H9 (cell line): ENCODE measurements at regions not wholly inside any gene's neighbourhood (a gene's known extent, or its start where the extent isn't known, plus 50 kb on each side); places are given as distances from the start of the nearest gene placed in this dataset.

Source experiments
- DNase-seq: peaks from one replicate; pipeline ENCODE4 v3.0.0-alpha.2; 2017
- H2AFZ ChIP-seq: one replicate; pipeline ENCODE4 v1.6.1; 2013; ENCODE audit warnings: mild to moderate bottlenecking, low read length, control low read depth, moderate library complexity
- H2AK5ac ChIP-seq: 2 replicates; pipeline ENCODE4 v1.6.1; 2013; ENCODE audit warnings: low read length, control low read depth, mixed read lengths; ENCODE audit not compliant: insufficient read length
- H2BK120ac ChIP-seq: one replicate; pipeline ENCODE4 v1.6.1; 2013; ENCODE audit warnings: low read depth, mild to moderate bottlenecking, low read length, control low read depth, inconsistent platforms; ENCODE audit not compliant: poor library complexity, severe bottlenecking
- H2BK12ac ChIP-seq: 2 replicates; pipeline ENCODE4 v1.6.1; 2013; ENCODE audit warnings: low read length, control low read depth, mixed read lengths, low read depth; ENCODE audit not compliant: insufficient read length
- H2BK15ac ChIP-seq: 2 replicates; pipeline ENCODE4 v1.6.1; 2013; ENCODE audit warnings: low read depth, low read length, control low read depth
- H2BK20ac ChIP-seq: one replicate; pipeline ENCODE4 v1.6.1; 2013; ENCODE audit warnings: low read depth, mild to moderate bottlenecking, low read length, control low read depth, inconsistent platforms; ENCODE audit not compliant: poor library complexity, severe bottlenecking
- H2BK5ac ChIP-seq: 2 replicates; pipeline ENCODE4 v1.6.1; 2013; ENCODE audit warnings: low read length, control low read depth, mixed read lengths; ENCODE audit not compliant: insufficient read length
- H3K14ac ChIP-seq: 2 replicates; pipeline ENCODE4 v1.6.1; 2013; ENCODE audit warnings: low read length, control low read depth; ENCODE audit not compliant: insufficient read depth
- H3K18ac ChIP-seq: 2 replicates; pipeline ENCODE4 v1.6.1; 2013; ENCODE audit warnings: low read depth, mild to moderate bottlenecking, mixed read lengths, low read length, control low read depth; ENCODE audit not compliant: insufficient read length
- H3K23ac ChIP-seq: 2 replicates; pipeline ENCODE4 v1.6.1; 2013; ENCODE audit warnings: low read length, control low read depth, mixed read lengths, low read depth; ENCODE audit not compliant: insufficient read length
- H3K23me2 ChIP-seq: 2 replicates; pipeline ENCODE4 v1.6.1; 2013; ENCODE audit warnings: low read depth, mild to moderate bottlenecking, mixed read lengths, low read length, control low read depth; ENCODE audit not compliant: insufficient read length, poor library complexity, severe bottlenecking
- H3K27ac ChIP-seq: 2 replicates; pipeline ENCODE4 v1.5.1; 2013; ENCODE audit warnings: low read length, control low read depth, mixed read lengths, low read depth; ENCODE audit not compliant: insufficient read length
- H3K27me3 ChIP-seq: 2 replicates; pipeline ENCODE4 v1.6.1; 2013; ENCODE audit warnings: low read length, control low read depth, inconsistent platforms; ENCODE audit not compliant: insufficient read depth
- H3K4ac ChIP-seq: 2 replicates; pipeline ENCODE4 v1.6.1; 2013; ENCODE audit warnings: low read depth, mild to moderate bottlenecking, control low read depth, inconsistent platforms, low read length, moderate library complexity
- H3K4me1 ChIP-seq: 2 replicates; pipeline ENCODE4 v1.6.1; 2013; ENCODE audit warnings: low read length, control low read depth, inconsistent platforms; ENCODE audit not compliant: insufficient read depth
- H3K4me2 ChIP-seq: 2 replicates; pipeline ENCODE4 v1.6.1; 2013; ENCODE audit warnings: low read length, control low read depth, mixed read lengths; ENCODE audit not compliant: insufficient read length, insufficient read depth
- H3K56ac ChIP-seq: 2 replicates; pipeline ENCODE4 v1.6.1; 2013; ENCODE audit warnings: low read depth, mild to moderate bottlenecking, mixed read lengths, low read length, control low read depth; ENCODE audit not compliant: insufficient read length
- H3K79me1 ChIP-seq: 2 replicates; pipeline ENCODE4 v1.6.1; 2013; ENCODE audit warnings: low read depth, mild to moderate bottlenecking, moderate library complexity, low read length, control low read depth, inconsistent platforms; ENCODE audit not compliant: insufficient read depth, poor library complexity, severe bottlenecking
- H3K79me2 ChIP-seq: 2 replicates; pipeline ENCODE4 v1.6.1; 2013; ENCODE audit warnings: low read length, control low read depth, inconsistent platforms; ENCODE audit not compliant: insufficient read depth
- H3K9ac ChIP-seq: 2 replicates; pipeline ENCODE4 v1.6.1; 2013; ENCODE audit warnings: low read length, control low read depth, mixed read lengths; ENCODE audit not compliant: insufficient read length; ENCODE audit errors: extremely low read depth
- H3K9me3 ChIP-seq: one replicate; pipeline ENCODE4 v1.6.1; 2013; ENCODE audit warnings: low read depth, low read length, inconsistent platforms; ENCODE audit not compliant: control insufficient read depth
- H3T11ph ChIP-seq: one replicate; pipeline ENCODE4 v1.6.1; 2013; ENCODE audit warnings: mild to moderate bottlenecking, low read length, control low read depth, inconsistent platforms
- H4K20me1 ChIP-seq: one replicate; pipeline ENCODE4 v1.6.1; 2013; ENCODE audit not compliant: control insufficient read depth, insufficient read length, insufficient read depth
- H4K5ac ChIP-seq: 2 replicates; pipeline ENCODE4 v1.6.1; 2013; ENCODE audit warnings: low read depth, mild to moderate bottlenecking, mixed read lengths, low read length, control low read depth; ENCODE audit not compliant: insufficient read length
- H4K8ac ChIP-seq: replicated peaks from 2 replicates; pipeline ENCODE4 v1.6.1; 2013; ENCODE audit warnings: low read length, control low read depth, mixed read lengths, low read depth; ENCODE audit not compliant: insufficient read length
- H4K91ac ChIP-seq: 2 replicates; pipeline ENCODE4 v1.6.1; 2013; ENCODE audit warnings: low read depth, mild to moderate bottlenecking, moderate library complexity, mixed read lengths, low read length, control low read depth; ENCODE audit not compliant: insufficient read length
- H3K27ac Mint-ChIP-seq, 3 experiments: 2 replicates in 2 of 3; 3 replicates in 1 of 3; pipeline ENCODE4 v1.8.0; 2020 to 2021; ENCODE audit warnings: mixed read lengths in 3 of 3, mild to moderate bottlenecking in 1 of 3, moderate library complexity in 1 of 3
- H3K27me3 Mint-ChIP-seq: 2 replicates; pipeline ENCODE4 v1.8.0; 2021; ENCODE audit warnings: low read depth, mild to moderate bottlenecking, moderate library complexity, mixed read lengths
- H3K36me3 Mint-ChIP-seq, 3 experiments: 2 replicates in 2 of 3; 3 replicates in 1 of 3; pipeline ENCODE4 v1.8.0; 2020 to 2021; ENCODE audit warnings: low read depth in 3 of 3, mixed read lengths in 3 of 3; ENCODE audit not compliant: insufficient read depth in 1 of 3
- H3K4me1 Mint-ChIP-seq, 2 experiments: 2 replicates each; pipeline ENCODE4 v1.8.0; 2020; ENCODE audit warnings: mixed read lengths in 2 of 2
- H3K4me3 Mint-ChIP-seq, 2 experiments: 2 replicates in 1 of 2; 3 replicates in 1 of 2; pipeline ENCODE4 v1.8.0; 2020 to 2021; ENCODE audit warnings: mild to moderate bottlenecking in 2 of 2, mixed read lengths in 2 of 2, moderate library complexity in 1 of 2
- H3K9me3 Mint-ChIP-seq, 2 experiments: 2 replicates in 1 of 2; 3 replicates in 1 of 2; pipeline ENCODE4 v1.8.0; 2020; ENCODE audit warnings: mild to moderate bottlenecking in 2 of 2, mixed read lengths in 2 of 2, moderate library complexity in 1 of 2
- TF ChIP-seq, protein P1 (sequence below): fragments of 200-600 bp; sonication (generic); conservative IDR thresholded peaks from 3 replicates; pipeline ENCODE4 v1.8.0; 2021; ENCODE audit warnings: antibody characterized with exemption, mild to moderate bottlenecking

DNA sequence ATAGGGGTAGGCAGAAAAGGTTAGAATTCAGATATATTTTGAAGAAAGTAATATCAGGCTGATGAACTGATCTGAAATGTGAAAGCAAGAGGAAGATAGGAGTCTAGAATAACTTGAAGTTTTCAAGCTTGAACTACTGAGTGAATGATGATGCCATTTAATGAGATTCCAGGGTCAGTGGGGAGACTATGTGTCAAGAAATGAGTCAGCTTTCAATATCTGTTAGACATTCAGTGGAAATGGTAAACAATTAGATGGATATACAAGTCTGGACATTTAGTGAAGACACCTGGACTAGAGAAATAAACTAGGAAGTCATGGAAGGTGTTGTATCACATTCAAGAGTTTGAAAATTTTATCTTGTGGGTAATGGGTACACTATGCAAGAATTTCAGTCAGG lies 326.9 kb downstream of the FSIP2 start:
- Histone ChIP-seq H3K9ac (no peak overlapping the region), H3K9me3 (no peaks in the 10 kb centered on the region), H3K23ac (no peak overlapping the region), H4K20me1 (no peaks in the 10 kb centered on the region), H3K14ac (no peak overlapping the region), H3K27me3 (no peaks in the 10 kb centered on the region), H3K56ac (no peak overlapping the region), H2BK15ac (no peak overlapping the region), H3K79me2 (no peaks in the 10 kb centered on the region), H3K4me1 (no peaks in the 10 kb centered on the region), H2BK12ac (no peak overlapping the region), H2BK120ac (no peak overlapping the region), H3K4ac (no peak overlapping the region), H3K79me1 (no peaks in the 10 kb centered on the region), H3K27ac (no peak overlapping the region), H3T11ph (no peak overlapping the region), H2AFZ (no peak overlapping the region), H2BK20ac (no peak overlapping the region), H4K91ac (no peak overlapping the region), H3K18ac (no peak overlapping the region), H3K23me2 (no peaks in the 10 kb centered on the region), H3K4me2 (no peak overlapping the region), H4K5ac (no peak overlapping the region), H4K8ac (no peak overlapping the region), H2BK5ac (no peak overlapping the region), H2AK5ac (no peak overlapping the region)
- Mint-ChIP-seq H3K4me1 (no peaks in the 10 kb centered on the region), H3K27ac (no peak overlapping the region), H3K4me3 (no peak overlapping the region), H3K27me3 (no peaks in the 10 kb centered on the region), H3K36me3 (no peaks in the 10 kb centered on the region), H3K9me3 (no peaks in the 10 kb centered on the region)
- DNase-seq = no peak
- TF ChIP-seq, protein P1, sequence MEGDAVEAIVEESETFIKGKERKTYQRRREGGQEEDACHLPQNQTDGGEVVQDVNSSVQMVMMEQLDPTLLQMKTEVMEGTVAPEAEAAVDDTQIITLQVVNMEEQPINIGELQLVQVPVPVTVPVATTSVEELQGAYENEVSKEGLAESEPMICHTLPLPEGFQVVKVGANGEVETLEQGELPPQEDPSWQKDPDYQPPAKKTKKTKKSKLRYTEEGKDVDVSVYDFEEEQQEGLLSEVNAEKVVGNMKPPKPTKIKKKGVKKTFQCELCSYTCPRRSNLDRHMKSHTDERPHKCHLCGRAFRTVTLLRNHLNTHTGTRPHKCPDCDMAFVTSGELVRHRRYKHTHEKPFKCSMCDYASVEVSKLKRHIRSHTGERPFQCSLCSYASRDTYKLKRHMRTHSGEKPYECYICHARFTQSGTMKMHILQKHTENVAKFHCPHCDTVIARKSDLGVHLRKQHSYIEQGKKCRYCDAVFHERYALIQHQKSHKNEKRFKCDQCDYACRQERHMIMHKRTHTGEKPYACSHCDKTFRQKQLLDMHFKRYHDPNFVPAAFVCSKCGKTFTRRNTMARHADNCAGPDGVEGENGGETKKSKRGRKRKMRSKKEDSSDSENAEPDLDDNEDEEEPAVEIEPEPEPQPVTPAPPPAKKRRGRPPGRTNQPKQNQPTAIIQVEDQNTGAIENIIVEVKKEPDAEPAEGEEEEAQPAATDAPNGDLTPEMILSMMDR = no peak
